Epithelial cell of esophagus (primary cell): ENCODE measurements at regions not wholly inside any gene's neighbourhood (a gene's known extent, or its start where the extent isn't known, plus 50 kb on each side); places are given as distances from the start of the nearest gene placed in this dataset.
A peak's percentile ranks its signal among the peaks of the same experiment; 100 is the strongest.

ENCODE experiments used
- DNase-seq: peaks from one replicate; pipeline ENCODE4 v3.0.0; 2010; ENCODE audit warnings: low read depth
- H3K4me3 ChIP-seq: 2 replicates; pipeline ENCODE4 v1.5.1; 2011; ENCODE audit warnings: mild to moderate bottlenecking, low read length, control low read depth
- CTCF ChIP-seq: IDR thresholded peaks from 2 replicates; pipeline ENCODE4 v1.5.1; 2011; ENCODE audit warnings: low read depth, mild to moderate bottlenecking, low read length, control low read depth, inconsistent platforms; ENCODE audit not compliant: insufficient read depth; ENCODE audit errors: missing control alignments

- no peak for TF ChIP-seq CTCF
- peak; percentile 68 for DNase-seq
- no peak overlapping the region for H3K4me3 ChIP-seq
These were observed 134.6 kb upstream of the NEDD9 start for GRCh38 chr6:11366934-11367637.

- TF ChIP-seq CTCF, result no peak
- DNase-seq, result no peak
- H3K4me3 ChIP-seq, result no peak overlapping the region
These were observed 133.9 kb upstream of the NEDD9 start for GRCh38 chr6:11366183-11366933.

- H3K4me3 ChIP-seq, result no peak overlapping the region
- TF ChIP-seq CTCF, result no peak
- no peak for DNase-seq
These were observed 132.5 kb upstream of the NEDD9 start for GRCh38 chr6:11364971-11365397.

- H3K4me3 ChIP-seq, result no peak overlapping the region
- peak; percentile 90 for DNase-seq
- TF ChIP-seq CTCF, result no peak
These were observed 131.6 kb upstream of the NEDD9 start for GRCh38 chr6:11363881-11364576.

- peak; percentile 55 for DNase-seq
- no peak overlapping the region for H3K4me3 ChIP-seq
- TF ChIP-seq CTCF, result no peak
These were observed 130.1 kb upstream of the NEDD9 start for GRCh38 chr6:11362564-11362963.

GRCh38 chr6:11358904-11359830 lies 126.7 kb upstream of the NEDD9 start:
- no peak for TF ChIP-seq CTCF
- peak; percentile 60 for DNase-seq

More at GRCh38 chr6:11358904-11359830, 126.7 kb upstream of the NEDD9 start:
- H3K4me3 ChIP-seq, result no peak overlapping the region
